ENCODE measurements at regions not wholly inside any gene's neighbourhood (a gene's known extent, or its start where the extent isn't known, plus 50 kb on each side); places are given as distances from the start of the nearest gene placed in this dataset.

DNA sequence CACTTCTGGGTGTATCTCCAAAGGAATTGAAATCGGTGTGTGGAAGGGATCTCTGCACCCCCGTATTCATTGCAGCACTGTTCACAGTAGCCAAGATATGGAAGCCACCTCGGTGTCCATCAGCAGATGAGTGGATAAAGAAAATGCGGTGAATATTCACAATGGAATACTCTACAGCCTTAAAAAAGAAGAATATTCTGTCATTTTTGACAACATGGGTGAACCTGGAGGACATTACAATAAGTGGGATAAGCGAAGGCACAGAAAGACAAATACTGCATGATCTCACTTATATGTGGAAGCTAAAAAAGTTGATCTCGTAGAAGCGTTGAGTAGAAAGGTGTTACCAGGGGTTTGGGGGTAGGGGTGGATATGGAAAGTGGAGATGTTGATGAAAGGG is 111.9 kb downstream of the BEGAIN start:
- Histone ChIP-seq H3K9me3 (no peaks in the 10 kb centered on the region), H3K4me1 (no peaks in the 10 kb centered on the region), H3K4me3 (no peak overlapping the region), H3K27me3 (ENCODE audit: low read depth) (no peaks in the 10 kb centered on the region), H3K27ac (no peak overlapping the region), H3K36me3 (no peaks in the 10 kb centered on the region)
- TF ChIP-seq, protein P1, sequence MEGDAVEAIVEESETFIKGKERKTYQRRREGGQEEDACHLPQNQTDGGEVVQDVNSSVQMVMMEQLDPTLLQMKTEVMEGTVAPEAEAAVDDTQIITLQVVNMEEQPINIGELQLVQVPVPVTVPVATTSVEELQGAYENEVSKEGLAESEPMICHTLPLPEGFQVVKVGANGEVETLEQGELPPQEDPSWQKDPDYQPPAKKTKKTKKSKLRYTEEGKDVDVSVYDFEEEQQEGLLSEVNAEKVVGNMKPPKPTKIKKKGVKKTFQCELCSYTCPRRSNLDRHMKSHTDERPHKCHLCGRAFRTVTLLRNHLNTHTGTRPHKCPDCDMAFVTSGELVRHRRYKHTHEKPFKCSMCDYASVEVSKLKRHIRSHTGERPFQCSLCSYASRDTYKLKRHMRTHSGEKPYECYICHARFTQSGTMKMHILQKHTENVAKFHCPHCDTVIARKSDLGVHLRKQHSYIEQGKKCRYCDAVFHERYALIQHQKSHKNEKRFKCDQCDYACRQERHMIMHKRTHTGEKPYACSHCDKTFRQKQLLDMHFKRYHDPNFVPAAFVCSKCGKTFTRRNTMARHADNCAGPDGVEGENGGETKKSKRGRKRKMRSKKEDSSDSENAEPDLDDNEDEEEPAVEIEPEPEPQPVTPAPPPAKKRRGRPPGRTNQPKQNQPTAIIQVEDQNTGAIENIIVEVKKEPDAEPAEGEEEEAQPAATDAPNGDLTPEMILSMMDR (IDR thresholded peaks at IDR 0.05) = no peak
- ATAC-seq = no peak
- no peak for DNase-seq
- intact Hi-C loops (cut with DNase I) = no loop called here

DNA sequence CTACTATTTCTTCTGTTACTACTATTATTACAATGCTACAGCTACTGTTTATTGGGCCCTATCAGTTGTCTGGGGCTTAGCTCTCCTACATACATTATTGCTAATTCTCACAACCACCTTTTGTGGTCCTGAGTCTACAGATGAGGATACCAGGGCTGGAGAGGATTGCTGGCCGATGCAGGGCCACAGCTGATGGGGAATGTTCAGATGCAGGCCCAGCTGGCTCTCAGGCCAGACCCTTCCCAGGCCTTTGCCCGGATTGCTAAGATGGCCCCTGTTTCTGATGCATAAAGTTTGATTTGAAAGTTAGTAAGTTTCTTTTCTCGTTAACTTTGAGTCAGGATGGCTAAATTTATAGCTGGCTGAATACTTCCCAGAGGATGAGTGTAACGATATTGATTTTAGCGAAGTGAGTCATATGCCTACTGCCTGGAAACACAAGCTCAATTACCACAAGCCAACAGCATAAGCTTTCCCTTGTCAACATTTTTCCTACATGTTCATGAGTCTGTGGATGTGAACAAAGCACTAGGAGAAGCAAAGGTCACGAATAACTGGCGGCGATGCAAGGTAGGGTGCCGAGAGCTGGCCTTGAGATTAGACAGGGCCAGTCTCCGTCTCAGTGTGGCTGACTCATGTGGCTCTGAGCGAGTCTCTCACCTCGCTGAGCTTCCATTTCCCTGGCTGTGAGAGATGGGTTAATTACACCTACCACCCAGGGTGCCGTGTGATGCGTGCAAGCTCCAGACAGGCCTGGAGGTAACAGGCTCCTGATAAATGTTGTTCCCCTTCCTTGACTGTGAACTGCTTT is 111.0 kb downstream of the BEGAIN start:
- intact Hi-C loops (cut with DNase I) = no loop called here
- Histone ChIP-seq H3K27ac (no peak overlapping the region), H3K9me3 (no peaks in the 10 kb centered on the region), H3K36me3 (no peaks in the 10 kb centered on the region), H3K4me3 (no peak overlapping the region), H3K27me3 (ENCODE audit: low read depth) (no peaks in the 10 kb centered on the region), H3K4me1 (no peaks in the 10 kb centered on the region)
- TF ChIP-seq, protein P1 (IDR thresholded peaks at IDR 0.05) = no peak
- ATAC-seq = no peak
- DNase-seq = no peak

DNA sequence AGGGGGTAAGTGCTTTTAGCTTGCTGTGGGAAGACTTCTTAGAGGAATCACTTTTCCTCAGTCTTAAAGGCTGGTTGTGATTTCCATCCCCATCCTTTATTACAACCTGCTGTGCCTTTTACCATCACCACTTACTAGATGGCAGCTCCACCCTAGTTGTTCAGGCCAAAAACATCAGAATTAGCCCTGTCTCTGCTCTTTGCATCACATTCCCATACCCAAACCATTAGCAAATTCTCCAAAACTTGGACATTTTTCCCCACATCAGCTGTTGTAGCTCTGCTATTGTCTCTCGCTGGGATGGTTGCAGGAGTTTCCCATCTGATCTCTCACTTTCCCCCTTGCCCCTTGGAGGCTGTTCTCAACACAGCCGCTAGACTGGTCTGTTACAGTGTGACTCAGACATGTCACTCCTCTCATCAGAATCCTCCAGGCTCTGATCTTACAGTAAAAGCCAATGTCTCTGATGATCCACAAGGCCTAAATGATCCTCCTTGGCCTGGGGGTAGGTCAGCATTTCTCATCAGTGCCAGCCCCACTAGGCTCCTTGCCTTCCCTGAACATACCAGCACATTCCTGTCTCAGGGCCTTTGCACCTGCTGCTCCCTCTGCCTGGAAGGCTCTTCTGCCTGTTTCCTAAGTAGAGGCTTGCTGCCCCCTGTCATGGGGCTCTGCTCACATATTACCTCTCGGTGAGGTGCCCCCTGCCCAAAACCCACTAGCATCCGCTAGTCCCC is 102.5 kb downstream of the BEGAIN start:
- DNase-seq (no peak), ATAC-seq (no peak)
- Histone ChIP-seq H3K4me3 (no peak overlapping the region), H3K27ac (no peak overlapping the region), H3K36me3 (peaks cover 12% of the 10 kb centered on the region), H3K4me1 (no peaks in the 10 kb centered on the region), H3K9me3 (no peaks in the 10 kb centered on the region), H3K27me3 (ENCODE audit: low read depth) (no peaks in the 10 kb centered on the region)
- TF ChIP-seq, protein P1 (IDR thresholded peaks at IDR 0.05) = no peak
- intact Hi-C loops (cut with DNase I) = no loop called here

DNA sequence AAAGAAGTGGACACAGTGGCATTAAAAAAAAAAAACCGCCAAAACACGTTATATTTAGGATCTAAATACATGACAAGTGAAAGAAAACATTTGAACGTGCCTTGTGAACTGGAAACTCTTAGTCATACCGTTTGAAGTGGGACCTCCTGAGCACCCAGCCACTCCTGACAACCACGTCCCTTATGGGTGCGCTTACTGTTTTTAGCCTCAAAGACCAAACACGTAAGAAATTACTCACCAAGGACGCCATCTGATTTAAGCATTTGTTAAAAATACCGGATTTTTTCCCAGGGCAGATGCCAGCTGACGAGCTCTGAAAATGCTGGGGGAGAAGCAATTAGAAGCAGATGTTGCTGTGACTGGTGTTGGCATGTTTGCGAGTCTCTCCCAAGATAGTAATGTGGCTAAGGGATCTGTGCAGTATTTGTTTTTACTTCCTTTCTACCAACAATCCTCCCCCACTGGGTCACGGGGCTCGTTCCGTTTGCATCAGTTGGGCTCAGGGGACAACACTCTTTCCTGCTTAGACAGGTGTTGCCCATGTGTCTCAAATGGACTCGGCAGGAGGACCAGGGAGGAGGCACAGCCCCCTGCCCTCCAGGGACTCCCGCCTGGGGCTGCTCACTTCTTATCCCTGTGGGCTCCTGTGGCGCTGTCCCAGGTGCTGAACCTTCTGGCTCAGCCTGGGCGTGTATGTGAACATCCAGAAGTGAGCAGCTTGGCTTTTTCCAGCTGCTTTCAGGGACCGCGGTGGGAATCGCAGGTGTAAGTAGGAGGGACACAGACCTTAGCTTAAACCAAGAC is 101.0 kb downstream of the BEGAIN start:
- no peak overlapping the region for H3K4me3 ChIP-seq
- H3K36me3 ChIP-seq = peaks cover 12% of the 10 kb centered on the region
- intact Hi-C loops (cut with DNase I) = no loop called here
- H3K4me1 ChIP-seq = no peaks in the 10 kb centered on the region
- ATAC-seq (peak; percentile 41 to 68), DNase-seq (peak; percentile 60)
- no peaks in the 10 kb centered on the region for H3K27me3 ChIP-seq (ENCODE audit: low read depth)
- H3K9me3 ChIP-seq = no peaks in the 10 kb centered on the region
- TF ChIP-seq, protein P1 (IDR thresholded peaks at IDR 0.05) = no peak
- no peak overlapping the region for H3K27ac ChIP-seq

Measured in lower lobe of right lung (tissue), 2 donors.